Epithelial cell of esophagus (primary cell): ENCODE measurements at regions not wholly inside any gene's neighbourhood (a gene's known extent, or its start where the extent isn't known, plus 50 kb on each side); places are given as distances from the start of the nearest gene placed in this dataset.
A peak's percentile ranks its signal among the peaks of the same experiment; 100 is the strongest.

ENCODE experiments used
- DNase-seq: peaks from one replicate; pipeline ENCODE4 v3.0.0; 2010; ENCODE audit warnings: low read depth
- H3K4me3 ChIP-seq: 2 replicates; pipeline ENCODE4 v1.5.1; 2011; ENCODE audit warnings: mild to moderate bottlenecking, low read length, control low read depth
- TF ChIP-seq, protein P1 (sequence below): IDR thresholded peaks from 2 replicates; pipeline ENCODE4 v1.5.1; 2011; ENCODE audit warnings: low read depth, mild to moderate bottlenecking, low read length, control low read depth, inconsistent platforms; ENCODE audit not compliant: insufficient read depth; ENCODE audit errors: missing control alignments

- DNase-seq, result no peak
- H3K4me3 ChIP-seq, result no peak overlapping the region
- TF ChIP-seq, protein P1, sequence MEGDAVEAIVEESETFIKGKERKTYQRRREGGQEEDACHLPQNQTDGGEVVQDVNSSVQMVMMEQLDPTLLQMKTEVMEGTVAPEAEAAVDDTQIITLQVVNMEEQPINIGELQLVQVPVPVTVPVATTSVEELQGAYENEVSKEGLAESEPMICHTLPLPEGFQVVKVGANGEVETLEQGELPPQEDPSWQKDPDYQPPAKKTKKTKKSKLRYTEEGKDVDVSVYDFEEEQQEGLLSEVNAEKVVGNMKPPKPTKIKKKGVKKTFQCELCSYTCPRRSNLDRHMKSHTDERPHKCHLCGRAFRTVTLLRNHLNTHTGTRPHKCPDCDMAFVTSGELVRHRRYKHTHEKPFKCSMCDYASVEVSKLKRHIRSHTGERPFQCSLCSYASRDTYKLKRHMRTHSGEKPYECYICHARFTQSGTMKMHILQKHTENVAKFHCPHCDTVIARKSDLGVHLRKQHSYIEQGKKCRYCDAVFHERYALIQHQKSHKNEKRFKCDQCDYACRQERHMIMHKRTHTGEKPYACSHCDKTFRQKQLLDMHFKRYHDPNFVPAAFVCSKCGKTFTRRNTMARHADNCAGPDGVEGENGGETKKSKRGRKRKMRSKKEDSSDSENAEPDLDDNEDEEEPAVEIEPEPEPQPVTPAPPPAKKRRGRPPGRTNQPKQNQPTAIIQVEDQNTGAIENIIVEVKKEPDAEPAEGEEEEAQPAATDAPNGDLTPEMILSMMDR, result no peak
Measured at GRCh38 chr2:106581328-106581727, 94.2 kb downstream of the CD8B2 start.

DNA sequence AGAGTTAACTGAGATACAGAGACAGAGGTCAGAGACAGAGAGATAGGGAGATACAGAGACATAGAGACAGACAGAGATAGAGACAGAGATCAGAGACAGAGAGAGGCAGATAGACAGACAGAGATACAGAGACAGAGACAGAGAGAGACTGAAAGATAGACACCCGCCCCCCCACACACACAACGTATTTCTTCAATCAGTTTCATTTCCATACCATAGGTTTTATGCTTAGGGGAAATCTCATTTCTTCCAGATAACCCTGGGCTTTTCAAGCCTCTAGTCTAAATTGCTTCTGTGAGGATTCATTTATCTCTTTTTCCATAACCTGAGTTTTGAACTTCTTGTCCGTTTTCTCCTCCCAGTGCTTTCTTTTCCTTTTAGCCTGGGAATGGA lies 94.6 kb downstream of the CD8B2 start:
- TF ChIP-seq, protein P1, result no peak
- DNase-seq, result no peak
- H3K4me3 ChIP-seq, result no peak overlapping the region

GRCh38 chr2:106582148-106583143 lies 95.3 kb downstream of the CD8B2 start:
- peak; percentile 73 for DNase-seq
- H3K4me3 ChIP-seq, result peak overlapping the region; percentile 15
- TF ChIP-seq, protein P1, result peak; percentile 94

DNA sequence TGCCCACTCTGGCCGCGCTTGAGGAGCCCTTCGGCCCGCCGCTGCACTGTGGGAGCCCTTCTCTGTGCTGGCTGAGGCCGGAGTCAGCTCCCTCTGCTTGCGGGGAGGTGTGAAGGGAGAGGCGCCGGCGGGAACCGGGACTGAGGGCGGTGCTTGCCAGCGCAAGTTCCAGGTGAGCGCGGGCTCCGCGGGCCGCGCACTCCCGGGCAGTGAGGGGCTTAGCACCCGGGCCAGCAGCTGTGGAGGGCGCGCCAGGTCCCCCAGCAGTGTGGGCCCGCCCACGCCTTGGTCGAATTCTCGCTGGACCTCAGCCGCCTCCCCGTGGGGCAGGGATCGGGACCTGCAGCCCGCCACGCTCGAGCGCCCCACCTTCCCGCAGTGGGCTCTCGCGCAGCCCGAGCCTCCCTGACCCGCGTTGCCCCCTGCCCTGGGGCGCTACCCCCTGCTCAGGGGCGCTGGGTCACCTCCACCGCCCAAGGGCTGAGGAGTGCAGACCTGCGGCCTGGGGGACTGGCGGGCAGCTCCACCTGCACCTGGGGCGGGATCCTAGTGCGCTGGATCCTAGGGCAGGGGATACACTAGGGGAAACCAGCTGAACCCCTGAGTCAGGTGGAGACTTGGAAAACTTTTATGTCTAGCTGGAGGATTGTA lies 97.3 kb downstream of the CD8B2 start:
- H3K4me3 ChIP-seq, result no peak overlapping the region
- TF ChIP-seq, protein P1, result no peak
- no peak for DNase-seq

DNA sequence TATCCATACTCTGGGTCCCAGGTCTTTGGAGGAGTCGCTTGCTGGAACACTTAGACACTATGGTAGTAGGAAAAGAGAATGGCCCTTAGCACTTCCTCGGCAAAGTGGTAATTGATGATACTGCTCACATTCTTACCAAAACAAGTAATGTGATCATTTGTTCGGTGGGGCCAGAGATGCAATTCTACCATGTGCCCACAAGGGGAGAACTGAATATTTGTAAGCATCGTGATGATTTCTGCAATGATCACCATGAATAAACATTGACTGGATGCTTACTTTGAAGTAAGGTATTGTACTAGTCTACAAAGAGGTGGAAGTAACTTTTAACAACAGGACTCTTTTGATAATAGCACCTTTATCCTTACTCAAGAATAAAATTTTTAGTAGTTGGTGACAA lies 109.7 kb downstream of the CD8B2 start:
- H3K4me3 ChIP-seq, result no peak overlapping the region
- DNase-seq, result peak; percentile 2
- TF ChIP-seq, protein P1, result peak; percentile 32

DNA sequence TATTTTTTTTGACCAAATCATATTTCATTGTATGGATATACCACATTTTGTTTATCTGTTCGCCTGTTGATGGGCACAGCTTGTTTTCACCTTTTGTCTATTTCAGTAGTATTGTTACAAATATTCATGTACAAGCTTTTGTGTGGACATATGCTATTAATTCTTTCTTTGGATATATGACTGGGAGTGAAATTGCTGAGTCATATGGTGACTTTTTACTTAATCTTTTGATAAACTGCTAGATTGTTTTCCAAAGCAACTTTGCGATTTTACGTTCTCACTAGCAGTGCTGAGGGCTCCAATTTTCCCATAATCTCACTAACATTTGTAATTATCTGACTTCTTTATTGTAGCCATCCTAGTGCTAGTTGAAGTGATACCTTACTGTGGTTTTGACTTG lies 112.4 kb downstream of the CD8B2 start:
- no peak for DNase-seq
- H3K4me3 ChIP-seq, result no peak overlapping the region
- TF ChIP-seq, protein P1, result no peak
